ENCODE measurements at regions not wholly inside any gene's neighbourhood (a gene's known extent, or its start where the extent isn't known, plus 50 kb on each side); places are given as distances from the start of the nearest gene placed in this dataset.
"Not testable (repeated sequence)": the region's sequence is repeated elsewhere in the genome, so short reads cannot be mapped to it uniquely, and the experiment has no call there.

DNA sequence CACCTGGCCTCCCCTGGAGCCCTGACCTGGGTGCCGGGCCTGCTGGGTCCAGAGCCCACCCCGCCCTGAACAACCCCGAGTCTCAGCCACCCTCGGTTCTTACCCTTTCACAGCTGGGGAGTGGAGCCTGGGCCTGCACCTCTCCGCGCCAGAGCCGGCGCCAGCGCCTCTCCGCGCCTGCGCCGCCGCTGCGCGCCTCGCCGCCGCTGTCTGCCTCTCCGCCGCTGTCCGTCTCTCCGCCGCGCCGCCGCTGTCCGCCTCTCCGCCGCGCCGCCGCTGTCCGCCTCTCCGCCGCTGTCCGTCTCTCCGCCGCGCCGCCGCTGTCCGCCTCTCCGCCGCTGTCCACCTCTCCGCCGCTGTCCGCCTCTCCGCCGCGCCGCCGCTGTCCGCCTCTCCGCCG is 326.9 kb upstream of the PLGLB1 start:
- not testable (repeated sequence) for DNase-seq (ENCODE audit: low read depth in 2 of 2)

DNA sequence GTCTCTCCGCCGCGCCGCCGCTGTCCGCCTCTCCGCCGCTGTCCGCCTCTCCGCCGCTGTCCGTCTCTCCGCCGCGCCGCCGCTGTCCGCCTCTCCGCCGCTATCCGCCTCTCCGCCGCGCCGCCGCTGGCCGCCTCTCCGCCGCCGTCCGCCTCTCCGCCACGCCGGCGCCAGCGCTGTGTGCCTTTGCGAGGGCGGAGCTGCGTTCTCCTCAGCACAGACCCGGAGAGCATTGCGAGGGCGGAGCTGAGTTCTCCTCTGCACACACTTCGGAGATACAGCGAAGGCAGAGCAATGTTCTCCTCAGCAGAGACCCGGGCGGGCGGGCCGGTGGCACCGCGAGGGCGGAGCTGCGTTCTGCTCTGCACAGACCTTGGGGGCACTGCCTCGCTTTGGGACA is 327.4 kb upstream of the PLGLB1 start:
- DNase-seq (ENCODE audit: low read depth in 2 of 2): not testable (repeated sequence)

DNA sequence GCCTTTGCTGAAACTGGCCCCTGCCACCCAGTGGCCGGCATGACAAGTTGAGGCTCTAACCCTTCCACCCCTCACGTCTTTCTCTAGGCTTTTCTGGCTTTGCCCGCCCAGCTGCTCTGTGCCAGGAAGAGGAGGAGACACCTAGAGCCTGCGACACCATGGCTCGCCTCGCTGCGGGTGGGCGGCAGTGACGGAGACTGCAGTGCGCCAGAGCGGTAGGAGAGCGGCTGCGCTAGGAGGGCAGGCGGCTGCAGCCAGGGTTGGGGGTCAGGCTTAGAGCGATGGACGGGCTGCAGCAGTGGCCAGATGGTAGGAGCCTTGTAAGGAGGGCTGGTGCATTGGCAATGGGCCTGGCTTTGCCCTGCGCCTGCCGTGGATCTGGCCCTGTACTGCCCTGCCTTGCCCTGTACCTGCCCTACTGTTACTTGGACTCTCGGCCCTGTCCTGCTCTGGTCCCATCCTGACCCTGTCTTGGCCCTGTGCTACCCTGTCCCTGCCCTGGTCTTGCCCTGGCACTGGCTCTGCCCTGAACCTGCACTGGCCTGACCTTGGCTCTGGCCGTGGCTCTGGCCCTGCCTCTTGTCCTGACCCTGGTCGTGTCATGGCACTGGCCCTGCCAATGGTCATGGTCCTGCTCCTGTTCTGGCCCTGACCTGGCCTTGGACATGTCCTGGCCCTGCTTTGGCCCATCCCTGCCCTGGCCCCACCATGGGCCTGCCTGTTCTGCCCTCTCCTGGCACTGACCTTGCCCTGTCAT is 330.7 kb upstream of the PLGLB1 start:
- DNase-seq (ENCODE audit: low read depth in 2 of 2): not testable (repeated sequence)

- DNase-seq (ENCODE audit: low read depth in 2 of 2): not testable (repeated sequence)
Measured at GRCh38 chr2:87353408-87353807, 331.8 kb upstream of the PLGLB1 start.

DNA sequence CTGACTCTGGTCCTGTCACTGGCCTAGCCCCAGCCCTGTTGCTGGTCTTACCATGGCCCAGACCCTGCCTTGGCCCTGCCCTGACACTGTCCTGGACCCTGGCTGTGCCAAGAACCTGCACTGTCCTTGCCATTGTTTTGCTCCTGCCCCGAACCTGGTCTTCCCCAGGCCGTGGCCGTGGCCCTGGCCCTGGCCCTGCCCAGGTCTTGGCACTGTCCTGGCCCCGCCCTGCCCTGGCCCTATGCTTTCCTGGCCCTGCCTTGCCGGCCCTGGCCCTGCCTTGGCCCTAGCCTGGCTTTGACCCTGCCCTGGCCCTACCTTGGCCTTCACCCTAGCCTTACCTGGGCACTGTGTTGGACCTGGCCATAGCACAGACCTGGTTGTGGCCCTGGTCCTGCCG is 332.5 kb upstream of the PLGLB1 start:
- not testable (repeated sequence) for DNase-seq (ENCODE audit: low read depth in 2 of 2)

DNA sequence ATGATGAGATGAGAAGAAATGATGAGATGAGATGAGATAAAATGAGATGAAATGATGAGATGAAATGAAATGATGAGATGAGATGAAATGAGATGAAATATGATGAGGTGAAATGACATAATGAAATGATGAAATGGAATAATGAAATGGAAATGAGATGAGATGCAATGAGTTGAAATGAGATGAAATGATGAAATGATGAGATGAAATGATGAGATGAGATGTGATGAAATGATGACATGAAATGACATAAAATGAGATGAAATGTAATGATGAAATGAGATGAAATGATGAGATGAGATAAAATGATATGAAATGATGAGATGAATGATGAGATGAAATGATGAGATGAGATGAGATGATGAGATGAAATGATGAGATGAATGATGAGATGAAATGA is 338.6 kb upstream of the PLGLB1 start:
- DNase-seq (ENCODE audit: low read depth in 2 of 2): not testable (repeated sequence)

DNA sequence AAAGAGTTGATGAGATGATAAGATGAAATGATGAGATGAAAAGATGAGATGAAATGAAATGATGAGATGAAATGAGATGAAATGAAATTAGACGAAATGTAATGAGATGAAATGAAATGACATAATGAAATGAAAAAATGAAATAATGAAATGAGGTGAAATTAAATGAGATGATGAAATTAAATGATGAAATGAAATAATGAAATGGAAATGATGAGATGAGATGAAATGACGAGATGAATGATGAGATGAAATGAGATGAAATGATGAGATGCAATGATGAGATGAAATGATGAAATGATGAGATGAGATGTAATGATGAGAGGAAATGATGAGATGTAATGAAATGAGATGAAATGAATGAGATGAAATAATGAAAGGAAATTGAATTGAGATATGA is 339.3 kb upstream of the PLGLB1 start:
- DNase-seq (ENCODE audit: low read depth in 2 of 2): not testable (repeated sequence)

- DNase-seq (ENCODE audit: low read depth in 2 of 2): not testable (repeated sequence)
Measured at GRCh38 chr2:87361805-87362204, 340.2 kb upstream of the PLGLB1 start.

GRCh38 chr2:87364379-87364778 is 342.7 kb upstream of the PLGLB1 start:
- DNase-seq (ENCODE audit: low read depth in 2 of 2): not testable (repeated sequence)

DNA sequence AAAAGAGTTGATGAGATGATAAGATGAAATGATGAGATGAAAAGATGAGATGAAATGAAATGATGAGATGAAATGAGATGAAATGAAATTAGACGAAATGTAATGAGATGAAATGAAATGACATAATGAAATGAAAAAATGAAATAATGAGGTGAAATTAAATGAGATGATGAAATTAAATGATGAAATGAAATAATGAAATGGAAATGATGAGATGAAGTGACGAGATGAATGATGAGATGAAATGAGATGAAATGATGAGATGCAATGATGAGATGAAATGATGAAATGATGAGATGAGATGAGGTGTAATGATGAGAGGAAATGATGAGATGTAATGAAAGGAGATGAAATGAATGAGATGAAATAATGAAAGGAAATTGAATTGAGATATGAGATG is 343.4 kb upstream of the PLGLB1 start:
- not testable (repeated sequence) for DNase-seq (ENCODE audit: low read depth in 2 of 2)

GRCh38 chr2:87386063-87386560 is 361.8 kb upstream of the PLGLB2 start:
- not testable (repeated sequence) for DNase-seq (ENCODE audit: low read depth in 2 of 2)

GRCh38 chr2:87395784-87396183 is 352.1 kb upstream of the PLGLB2 start:
- not testable (repeated sequence) for DNase-seq (ENCODE audit: low read depth in 2 of 2)

GRCh38 chr2:87396551-87397265 is 351.2 kb upstream of the PLGLB2 start:
- not testable (repeated sequence) for DNase-seq (ENCODE audit: low read depth in 2 of 2)

- DNase-seq (ENCODE audit: low read depth in 2 of 2): not testable (repeated sequence)
Measured at GRCh38 chr2:87397276-87398065, 350.4 kb upstream of the PLGLB2 start.

DNA sequence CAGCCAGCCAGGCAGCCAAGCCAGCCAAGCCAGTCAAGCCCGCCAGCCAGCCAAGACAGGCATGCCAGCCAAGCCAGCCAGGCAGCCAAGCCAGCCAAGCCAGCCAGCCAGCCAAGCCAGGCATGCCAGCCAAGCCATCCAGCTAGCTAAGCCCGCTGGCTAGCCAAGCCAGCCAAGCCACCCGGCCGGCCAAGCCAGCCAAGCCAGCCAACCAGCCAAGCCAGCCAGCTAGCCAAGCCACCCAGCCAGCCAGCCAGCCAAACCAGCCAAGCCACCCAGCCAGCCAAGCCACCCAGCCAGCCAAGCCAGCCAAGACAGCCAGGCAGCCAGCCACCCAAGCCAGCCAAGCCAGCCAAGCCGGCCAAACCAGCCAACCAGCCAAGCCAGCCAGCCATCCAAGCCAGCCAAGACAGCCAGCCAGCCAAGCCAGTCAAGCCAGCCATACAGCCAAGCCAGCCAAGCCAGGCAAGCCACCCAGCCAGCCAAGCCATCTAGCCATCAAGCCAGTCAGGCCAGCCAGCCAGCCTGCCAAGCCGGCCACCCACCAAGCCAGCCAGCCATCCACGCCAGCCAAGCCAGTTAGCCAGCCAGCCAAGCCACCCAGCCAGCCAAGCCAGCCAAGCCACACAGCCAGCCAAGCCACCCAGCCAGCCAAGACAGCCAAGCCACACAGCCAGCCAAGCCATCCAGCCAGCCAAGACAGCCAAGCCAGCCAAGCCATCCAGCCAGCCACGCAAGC is 349.2 kb upstream of the PLGLB2 start:
- DNase-seq (ENCODE audit: low read depth in 2 of 2): not testable (repeated sequence)

GRCh38 chr2:87401726-87402345 is 346.1 kb upstream of the PLGLB2 start:
- no peak for DNase-seq (ENCODE audit: low read depth in 2 of 2)

DNA sequence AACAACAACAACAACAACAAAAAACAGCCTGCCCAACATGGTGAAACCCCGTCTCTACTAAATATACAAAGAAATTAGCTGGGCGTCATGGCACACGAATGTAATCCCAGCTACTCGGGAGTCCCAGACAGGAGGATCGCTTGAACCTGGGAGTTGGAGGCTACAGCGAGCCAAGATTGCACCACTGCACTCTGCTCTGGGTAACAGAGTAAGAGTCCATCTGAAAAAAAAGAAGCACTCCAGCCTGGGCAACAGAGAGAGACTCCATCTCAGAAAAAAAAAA is 344.1 kb upstream of the PLGLB2 start:
- DNase-seq (ENCODE audit: low read depth in 2 of 2): no peak

DNA sequence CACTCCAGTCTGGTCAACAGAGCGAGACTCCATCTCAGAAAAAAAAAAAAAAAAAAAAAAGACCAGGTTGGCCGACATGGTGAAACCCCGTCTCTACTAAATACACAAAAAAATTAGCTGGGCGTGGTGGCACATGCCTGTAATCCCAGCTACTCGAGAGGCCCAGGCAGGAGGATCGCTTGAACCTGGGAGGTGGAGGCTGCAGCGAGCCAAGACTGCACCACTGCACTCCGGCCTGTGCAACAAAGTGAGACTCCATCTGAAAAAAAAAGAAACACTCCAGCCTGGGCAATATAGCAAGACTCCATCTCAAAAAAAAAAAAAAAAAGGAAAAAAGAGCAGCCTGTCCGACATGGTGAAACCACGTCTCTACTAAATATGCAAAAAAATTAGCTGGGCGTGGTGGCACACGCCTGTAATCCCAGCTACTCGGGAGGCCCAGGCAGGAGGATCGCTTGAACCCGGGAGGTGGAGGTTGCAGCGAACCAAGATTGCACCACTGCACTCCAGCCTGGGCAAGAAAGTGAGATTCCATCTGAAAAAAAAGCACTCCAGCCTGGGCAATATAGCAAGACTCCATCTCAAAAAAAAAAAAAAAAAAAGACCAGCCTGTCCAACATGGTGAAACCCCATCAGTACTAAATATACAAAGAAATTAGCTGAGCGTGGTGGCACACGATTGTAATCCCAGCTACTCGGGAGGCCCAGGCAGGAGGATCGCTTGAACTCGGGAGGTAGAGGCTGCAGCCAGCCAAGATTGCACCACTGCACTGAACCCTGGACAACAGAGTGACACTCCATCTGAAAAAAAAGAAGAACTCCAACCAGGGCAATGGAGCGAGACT is 343.3 kb upstream of the PLGLB2 start:
- DNase-seq (ENCODE audit: low read depth in 2 of 2): not testable (repeated sequence)

DNA sequence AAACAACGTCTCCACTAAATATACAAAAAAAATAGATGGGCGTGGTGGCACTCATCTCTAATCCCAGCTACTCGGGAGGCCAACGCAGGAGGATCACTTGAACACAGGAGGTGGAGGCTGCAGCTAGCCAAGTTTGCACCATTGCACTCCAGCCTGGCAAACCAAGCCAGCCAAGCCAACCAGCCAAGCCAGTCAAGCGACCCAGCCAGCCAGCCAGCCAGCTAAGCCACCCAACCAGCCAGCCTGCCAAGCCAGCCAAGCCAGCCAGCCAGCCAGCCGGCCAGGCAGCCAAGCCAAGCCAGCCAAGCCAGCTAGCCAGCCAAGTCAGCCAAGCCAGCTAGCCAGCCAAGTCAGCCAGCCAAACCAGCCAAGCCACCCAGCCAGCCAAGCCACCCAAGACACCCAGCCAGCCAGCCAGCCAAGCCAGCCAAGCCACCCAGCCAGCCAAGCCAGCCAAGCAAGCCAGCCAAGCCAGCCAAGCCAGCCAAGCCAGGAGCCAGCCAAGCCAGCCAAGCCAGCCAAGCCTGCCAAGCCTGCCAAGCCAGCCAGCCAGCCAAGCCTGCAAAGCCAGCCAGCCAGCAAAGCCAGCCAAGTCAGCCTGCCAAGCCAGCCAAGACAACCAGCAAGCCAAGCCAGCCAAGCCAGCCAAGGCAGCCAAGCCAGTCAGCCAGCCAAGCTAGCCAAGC is 342.2 kb upstream of the PLGLB2 start:
- DNase-seq (ENCODE audit: low read depth in 2 of 2): not testable (repeated sequence)
